Neuronal stem cell (in vitro differentiated cells): ENCODE measurements at regions not wholly inside any gene's neighbourhood (a gene's known extent, or its start where the extent isn't known, plus 50 kb on each side); places are given as distances from the start of the nearest gene placed in this dataset.

Experiments used
- DNase-seq: peaks from one replicate; pipeline ENCODE4 v3.0.0-alpha.2; 2013; ENCODE audit warnings: low spot score
- H2AFZ ChIP-seq: one replicate; pipeline ENCODE4 v1.6.1; 2013; ENCODE audit warnings: mild to moderate bottlenecking, low read length, inconsistent platforms
- H2AK5ac ChIP-seq: 2 replicates; pipeline ENCODE4 v1.6.1; 2013; ENCODE audit warnings: low read depth, mild to moderate bottlenecking, inconsistent platforms, low read length, moderate library complexity, mixed read lengths
- H2BK120ac ChIP-seq: 2 replicates; pipeline ENCODE4 v1.6.1; 2013; ENCODE audit warnings: low read depth, mild to moderate bottlenecking, inconsistent platforms, low read length, moderate library complexity, mixed read lengths
- H2BK12ac ChIP-seq: one replicate; pipeline ENCODE4 v1.6.1; 2013; ENCODE audit warnings: low read length, inconsistent platforms
- H2BK15ac ChIP-seq: 2 replicates; pipeline ENCODE4 v1.6.1; 2013; ENCODE audit warnings: mild to moderate bottlenecking, low read length, inconsistent platforms, mixed read lengths
- H2BK5ac ChIP-seq: one replicate; pipeline ENCODE4 v1.6.1; 2013; ENCODE audit warnings: inconsistent platforms, mild to moderate bottlenecking, low read length, moderate library complexity
- H3K14ac ChIP-seq: one replicate; pipeline ENCODE4 v1.6.1; 2013; ENCODE audit warnings: low read length, inconsistent platforms
- H3K18ac ChIP-seq: 2 replicates; pipeline ENCODE4 v1.6.1; 2013; ENCODE audit warnings: low read length, inconsistent platforms
- H3K23ac ChIP-seq: 2 replicates; pipeline ENCODE4 v1.6.1; 2013; ENCODE audit warnings: low read depth, mild to moderate bottlenecking, mixed read lengths, low read length, inconsistent platforms; ENCODE audit not compliant: poor library complexity
- H3K27ac ChIP-seq: replicated peaks from 3 replicates; pipeline ENCODE4 v1.5.1; 2013; ENCODE audit warnings: low read length, inconsistent platforms
- H3K27me3 ChIP-seq, 3 experiments: 2 replicates each; pipeline ENCODE4 v1.6.1; 2013; ENCODE audit warnings: low read length in 3 of 3, mild to moderate bottlenecking in 2 of 3, inconsistent platforms in 1 of 3, low read depth in 1 of 3, mixed read lengths in 1 of 3, moderate library complexity in 1 of 3; ENCODE audit not compliant: control insufficient read depth in 3 of 3, insufficient read depth in 3 of 3
- H3K36me3 ChIP-seq, 2 donors: replicated peaks in 1 of 2; 2 replicates each; pipeline ENCODE4 v1.6.1; 2013; ENCODE audit warnings: low read length in 2 of 2; ENCODE audit not compliant: control insufficient read depth in 2 of 2, insufficient read depth in 2 of 2
- H3K4ac ChIP-seq: 2 replicates; pipeline ENCODE4 v1.6.1; 2013; ENCODE audit warnings: inconsistent platforms, mild to moderate bottlenecking, low read length, moderate library complexity
- H3K4me1 ChIP-seq, 2 donors: 1 replicate in 1 of 2; 2 replicates in 1 of 2; pipeline ENCODE4 v1.6.1; 2013; ENCODE audit warnings: low read length in 2 of 2, low read depth in 1 of 2; ENCODE audit not compliant: control insufficient read depth in 2 of 2, insufficient read depth in 1 of 2
- H3K4me2 ChIP-seq: one replicate; pipeline ENCODE4 v1.6.1; 2013; ENCODE audit warnings: mild to moderate bottlenecking, low read length, inconsistent platforms; ENCODE audit not compliant: insufficient read depth, poor library complexity, severe bottlenecking
- H3K4me3 ChIP-seq, 2 donors: 2 replicates each; pipeline ENCODE4 v1.5.1; 2013; ENCODE audit warnings: low read length in 2 of 2, mild to moderate bottlenecking in 2 of 2, inconsistent platforms in 1 of 2, moderate library complexity in 1 of 2
- H3K79me1 ChIP-seq: one replicate; pipeline ENCODE4 v1.6.1; 2013; ENCODE audit warnings: low read depth, mild to moderate bottlenecking, inconsistent platforms, low read length, moderate library complexity
- H3K9ac ChIP-seq: one replicate; pipeline ENCODE4 v1.6.1; 2013; ENCODE audit warnings: mild to moderate bottlenecking, low read depth, low read length, inconsistent platforms; ENCODE audit not compliant: poor library complexity
- H3K9me3 ChIP-seq, 2 donors: replicated peaks in 1 of 2; 2 replicates each; pipeline versions ENCODE3 to v1.6.1; 2013; ENCODE audit warnings: low read length in 2 of 2, mild to moderate bottlenecking in 2 of 2, inconsistent platforms in 1 of 2, low read depth in 1 of 2, mixed read lengths in 1 of 2, moderate library complexity in 1 of 2; ENCODE audit not compliant: control insufficient read depth in 2 of 2, insufficient read depth in 1 of 2
- H4K8ac ChIP-seq: one replicate; pipeline ENCODE4 v1.6.1; 2013; ENCODE audit warnings: low read depth, mild to moderate bottlenecking, inconsistent platforms, low read length, moderate library complexity
- H4K91ac ChIP-seq: one replicate; pipeline ENCODE4 v1.6.1; 2013; ENCODE audit warnings: low read length, low read depth, mild to moderate bottlenecking, inconsistent platforms; ENCODE audit not compliant: poor library complexity
- WGBS, 2 donors: extraction: QIAGEN DNeasy Blood & Tissue Kit; methylation state at CpG; one replicate each; pipeline ENCODE4 v1.1.7; 2013; ENCODE audit warnings: missing lambda C conversion rate in 2 of 2, mixed read lengths in 1 of 2; ENCODE audit not compliant: insufficient read length in 2 of 2, insufficient replicate concordance in 1 of 2; ENCODE audit errors: extremely low coverage in 2 of 2; 5-methylcytosine and 5-hydroxymethylcytosine counted together

DNA sequence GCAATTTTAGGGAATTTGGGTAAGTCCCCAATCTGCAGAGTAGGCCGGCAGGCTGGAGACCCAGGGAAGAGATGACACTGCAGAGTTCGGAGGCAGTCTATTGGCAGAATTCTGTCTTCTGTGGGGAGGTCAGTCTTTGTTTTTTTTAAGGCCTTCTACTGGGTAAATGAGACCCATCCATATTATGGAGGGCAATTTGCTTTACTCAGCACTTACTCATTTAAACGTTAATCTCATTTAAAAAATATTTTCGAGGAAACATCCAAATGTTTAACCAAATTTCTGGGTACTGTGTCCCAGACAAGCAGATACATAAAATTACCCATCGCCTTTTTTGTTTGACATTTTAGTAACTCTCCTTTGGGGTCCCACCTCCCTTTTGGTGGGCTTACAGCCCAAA, 139.5 kb downstream of the IRS1 start:
- H4K8ac ChIP-seq = no peak overlapping the region
- no peak overlapping the region for H3K14ac ChIP-seq
- no peak overlapping the region for H3K4me2 ChIP-seq
- no peak overlapping the region for H2BK120ac ChIP-seq
- no peak for DNase-seq
- no peaks in the 10 kb centered on the region for H3K27me3 ChIP-seq
- H3K4me3 ChIP-seq = no peak overlapping the region
- H3K4me1 ChIP-seq = peaks cover 0 to 6% of the 10 kb centered on the region in 2 donors
- H3K9ac ChIP-seq = no peak overlapping the region
- H3K23ac ChIP-seq = no peak overlapping the region
- no peak overlapping the region for H3K18ac ChIP-seq
- H3K4ac ChIP-seq = no peak overlapping the region
- no peaks in the 10 kb centered on the region for H3K9me3 ChIP-seq
- H2BK12ac ChIP-seq = no peak overlapping the region
- no peaks in the 10 kb centered on the region for H3K79me1 ChIP-seq
- no peak overlapping the region for H2BK15ac ChIP-seq
- H2AK5ac ChIP-seq = no peak overlapping the region
- H2AFZ ChIP-seq = peak overlapping the region; percentile 33
- H3K36me3 ChIP-seq = no peaks in the 10 kb centered on the region
- no peak overlapping the region for H3K27ac ChIP-seq
- WGBS, 2 donors = no CpG with 5 or more reads among the region's 5 CpGs
- H4K91ac ChIP-seq = no peak overlapping the region
- no peak overlapping the region for H2BK5ac ChIP-seq

- Histone ChIP-seq H3K79me1 (no peaks in the 10 kb centered on the region), H3K9ac (no peak overlapping the region), H3K27ac (no peak overlapping the region), H3K9me3 (no peaks in the 10 kb centered on the region), H4K91ac (no peak overlapping the region), H2BK5ac (no peak overlapping the region), H2BK12ac (no peak overlapping the region), H2BK15ac (no peak overlapping the region), H3K4me2 (no peak overlapping the region), H3K4me1 (peaks cover 0 to 6% of the 10 kb centered on the region in 2 donors), H2AFZ (no peak overlapping the region), H4K8ac (no peak overlapping the region), H3K36me3 (no peaks in the 10 kb centered on the region), H3K4ac (no peak overlapping the region), H3K18ac (no peak overlapping the region), H2AK5ac (no peak overlapping the region), H3K23ac (no peak overlapping the region), H3K27me3 (no peaks in the 10 kb centered on the region), H3K14ac (peak overlapping the region; percentile 25), H3K4me3 (no peak overlapping the region), H2BK120ac (no peak overlapping the region)
- no CpG with 5 or more reads among the region's 6 CpGs for WGBS, 2 donors
- DNase-seq = no peak
These were observed 140.2 kb downstream of the IRS1 start for GRCh38 chr2:226659410-226659809.

GRCh38 chr2:226658555-226658954, 141.1 kb downstream of the IRS1 start:
- Histone ChIP-seq H2BK120ac (no peak overlapping the region), H4K8ac (no peak overlapping the region), H3K27ac (no peak overlapping the region), H3K14ac (no peak overlapping the region), H2BK5ac (no peak overlapping the region), H2AK5ac (no peak overlapping the region), H3K36me3 (no peaks in the 10 kb centered on the region), H4K91ac (no peak overlapping the region), H2AFZ (no peak overlapping the region), H3K9me3 (no peaks in the 10 kb centered on the region), H2BK15ac (no peak overlapping the region), H3K23ac (no peak overlapping the region), H3K18ac (no peak overlapping the region), H3K79me1 (no peaks in the 10 kb centered on the region), H2BK12ac (no peak overlapping the region), H3K4me1 (peaks cover 0 to 6% of the 10 kb centered on the region in 2 donors), H3K4ac (no peak overlapping the region), H3K9ac (no peak overlapping the region), H3K27me3 (no peaks in the 10 kb centered on the region), H3K4me3 (no peak overlapping the region), H3K4me2 (no peak overlapping the region)
- no peak for DNase-seq
- WGBS, 2 donors = no CpG with 5 or more reads among the region's 2 CpGs

DNA sequence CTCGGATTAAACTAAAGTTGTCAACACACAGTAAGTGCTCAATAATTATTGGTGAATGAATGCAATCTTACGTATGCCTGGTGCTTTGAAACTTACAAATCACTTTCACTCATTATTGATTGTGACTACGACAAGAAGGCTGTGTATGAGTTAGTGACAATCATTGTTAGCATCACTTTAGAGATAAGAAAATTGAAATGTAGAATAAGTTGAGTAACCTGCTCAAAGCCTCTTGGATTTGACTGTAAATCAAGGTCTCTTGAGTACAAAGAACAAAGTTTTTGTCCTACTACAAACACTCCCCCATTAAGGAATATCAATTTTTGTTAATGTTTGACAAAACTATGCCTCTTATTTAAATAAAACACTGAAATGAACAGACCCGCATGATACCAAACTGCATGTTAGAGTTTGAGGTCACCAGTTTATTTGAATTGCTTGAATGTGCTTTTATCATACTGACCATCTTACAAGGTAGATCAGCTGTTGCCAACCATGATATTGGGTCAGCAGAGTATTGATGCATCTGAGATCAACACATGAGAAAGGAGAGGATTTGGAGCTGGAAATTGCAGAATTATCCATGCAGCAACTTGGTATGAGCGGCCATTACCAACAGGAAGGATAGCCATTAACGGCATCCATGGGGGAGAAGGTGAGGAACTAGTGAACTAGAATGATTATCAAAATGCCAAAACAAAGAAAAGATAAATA, 142.1 kb downstream of the IRS1 start:
- H3K9ac ChIP-seq = no peak overlapping the region
- no peak overlapping the region for H2AFZ ChIP-seq
- H3K36me3 ChIP-seq = no peaks in the 10 kb centered on the region
- H3K4me3 ChIP-seq = no peak overlapping the region
- no peak for DNase-seq
- H3K14ac ChIP-seq = no peak overlapping the region
- no peak overlapping the region for H3K23ac ChIP-seq
- H3K4me2 ChIP-seq = no peak overlapping the region
- H3K4ac ChIP-seq = no peak overlapping the region
- no peak overlapping the region for H4K8ac ChIP-seq
- no peak overlapping the region for H2BK120ac ChIP-seq
- no peaks in the 10 kb centered on the region for H3K27me3 ChIP-seq
- H4K91ac ChIP-seq = no peak overlapping the region
- H3K27ac ChIP-seq = no peak overlapping the region
- no peak overlapping the region for H2BK12ac ChIP-seq
- no peak overlapping the region for H2AK5ac ChIP-seq
- no peaks in the 10 kb centered on the region for H3K9me3 ChIP-seq
- H3K4me1 ChIP-seq = peaks cover 0 to 6% of the 10 kb centered on the region in 2 donors
- no CpG with 5 or more reads among the region's 6 CpGs for WGBS, 2 donors
- no peak overlapping the region for H2BK5ac ChIP-seq
- no peak overlapping the region for H3K18ac ChIP-seq
- no peaks in the 10 kb centered on the region for H3K79me1 ChIP-seq
- H2BK15ac ChIP-seq = no peak overlapping the region
